ENCODE measurements at regions not wholly inside any gene's neighbourhood (a gene's known extent, or its start where the extent isn't known, plus 50 kb on each side); places are given as distances from the start of the nearest gene placed in this dataset.

DNA sequence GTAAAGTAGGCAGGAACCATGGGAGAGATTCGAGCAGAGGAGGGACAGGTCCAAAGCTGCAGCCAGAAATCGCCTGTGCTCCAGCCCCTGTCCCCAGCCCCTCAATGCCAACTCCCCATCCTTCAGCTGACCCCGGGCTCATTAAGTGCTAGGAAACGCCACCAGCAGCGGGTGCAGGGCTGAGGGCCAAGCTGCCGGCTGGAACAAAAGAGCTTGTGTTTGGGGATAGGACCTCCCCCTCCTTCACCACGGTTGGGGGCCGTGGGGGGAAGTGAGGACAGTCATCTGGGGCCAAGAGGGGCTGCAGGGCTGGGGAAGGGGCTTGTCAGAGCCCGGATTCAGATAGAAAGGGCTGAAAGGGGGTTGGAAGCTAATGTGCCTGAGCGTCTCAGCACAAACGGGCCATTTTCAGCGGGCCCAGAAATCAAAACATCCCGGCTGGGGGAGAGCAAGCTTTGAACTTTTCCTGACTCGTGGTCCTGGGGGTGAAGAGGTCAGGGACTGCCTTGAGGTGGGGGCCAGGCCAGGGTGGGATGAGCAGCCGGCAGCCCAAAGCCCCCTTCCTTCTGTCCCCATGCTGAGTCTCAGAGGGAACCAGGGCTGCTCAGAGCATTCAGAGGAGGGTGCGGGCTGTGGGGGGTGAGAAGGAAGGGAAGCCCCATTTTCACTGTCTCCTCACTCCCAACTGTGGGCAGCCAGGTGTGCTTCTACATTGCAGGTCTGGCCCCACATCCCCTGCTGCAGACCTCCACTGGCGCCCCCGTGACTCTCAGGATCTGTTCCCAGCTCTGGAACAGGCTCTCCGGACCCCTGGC is 69.4 kb upstream of the DAB2IP start:
- Histone ChIP-seq H4K20me1 (ENCODE audit: control insufficient read depth, insufficient read depth) (no peaks in the 10 kb centered on the region; the same call in 1 of the 2 replicates), H3K4me2 (ENCODE audit: control insufficient read depth, insufficient read depth) (no peak overlapping the region), H3K4me1 (ENCODE audit: control insufficient read depth, insufficient read depth, low read length) (no peaks in the 10 kb centered on the region), H3K9me3 (replicated peaks; ENCODE audit: control insufficient read depth, insufficient read depth, low read length) (no peaks in the 10 kb centered on the region), H3K27ac (ENCODE audit: control insufficient read depth, insufficient read depth) (no peak overlapping the region), H2AFZ (ENCODE audit: control insufficient read depth, low read depth, low read length) (no peak overlapping the region), H3K36me3 (ENCODE audit: control insufficient read depth in 2 of 2, insufficient read depth in 2 of 2, low read length in 1 of 2) (no peaks in the 10 kb centered on the region), H3K27me3 (replicated peaks in 1 of 2; ENCODE audit: control insufficient read depth in 2 of 2, insufficient read depth in 2 of 2, low read length in 1 of 2) (peaks cover 0 to 1% of the 10 kb centered on the region in 2 experiments; a peak in 1 of 4 replicates), H3K9ac (ENCODE audit: control insufficient read depth, insufficient read depth, low read length) (no peak overlapping the region), H3K4me3 (no peak overlapping the region), H3K79me2 (ENCODE audit: control insufficient read depth, insufficient read depth, low read length) (no peaks in the 10 kb centered on the region)
- DNase-seq (ENCODE audit: low read depth, low spot score) (no peak), ATAC-seq (no peak), FAIRE-seq (no peak)
- in situ Hi-C loops (cut with MboI) (no loop called here), intact Hi-C loops (cut with micrococcal nuclease; ENCODE audit: unreplicated experiment) (no loop called here)
- SMC1A ChIA-PET (ENCODE audit: uncharacterized antibody, unreplicated experiment) = no interaction called here
- 19% methylated on average over 19 of the region's 19 CpGs for WGBS (ENCODE audit: insufficient coverage, insufficient replicate concordance, low lambda C conversion rate, missing lambda C conversion rate)
- BruUV-seq (replicated peaks) = no TSS peak
- POLR2A ChIA-PET = no interaction called here
- RAD21 ChIA-PET (ENCODE audit: unreplicated experiment) = no interaction called here
- CTCF ChIA-PET = interaction anchor here (1.2 to 2.2 kb wide), 2 partner anchors 31 to 36 kb away, joined by 3 to 5 read pairs; no protein-coding TSS in a partner anchor
- TF ChIP-seq ZZZ3 (IDR thresholded peaks at IDR 0.05; ENCODE audit: control insufficient read depth, insufficient read length, low read depth) = no peak
- TF ChIP-seq CREM (IDR thresholded peaks at IDR 0.05; ENCODE audit: low read depth) = no peak
- TF ChIP-seq, protein P1, sequence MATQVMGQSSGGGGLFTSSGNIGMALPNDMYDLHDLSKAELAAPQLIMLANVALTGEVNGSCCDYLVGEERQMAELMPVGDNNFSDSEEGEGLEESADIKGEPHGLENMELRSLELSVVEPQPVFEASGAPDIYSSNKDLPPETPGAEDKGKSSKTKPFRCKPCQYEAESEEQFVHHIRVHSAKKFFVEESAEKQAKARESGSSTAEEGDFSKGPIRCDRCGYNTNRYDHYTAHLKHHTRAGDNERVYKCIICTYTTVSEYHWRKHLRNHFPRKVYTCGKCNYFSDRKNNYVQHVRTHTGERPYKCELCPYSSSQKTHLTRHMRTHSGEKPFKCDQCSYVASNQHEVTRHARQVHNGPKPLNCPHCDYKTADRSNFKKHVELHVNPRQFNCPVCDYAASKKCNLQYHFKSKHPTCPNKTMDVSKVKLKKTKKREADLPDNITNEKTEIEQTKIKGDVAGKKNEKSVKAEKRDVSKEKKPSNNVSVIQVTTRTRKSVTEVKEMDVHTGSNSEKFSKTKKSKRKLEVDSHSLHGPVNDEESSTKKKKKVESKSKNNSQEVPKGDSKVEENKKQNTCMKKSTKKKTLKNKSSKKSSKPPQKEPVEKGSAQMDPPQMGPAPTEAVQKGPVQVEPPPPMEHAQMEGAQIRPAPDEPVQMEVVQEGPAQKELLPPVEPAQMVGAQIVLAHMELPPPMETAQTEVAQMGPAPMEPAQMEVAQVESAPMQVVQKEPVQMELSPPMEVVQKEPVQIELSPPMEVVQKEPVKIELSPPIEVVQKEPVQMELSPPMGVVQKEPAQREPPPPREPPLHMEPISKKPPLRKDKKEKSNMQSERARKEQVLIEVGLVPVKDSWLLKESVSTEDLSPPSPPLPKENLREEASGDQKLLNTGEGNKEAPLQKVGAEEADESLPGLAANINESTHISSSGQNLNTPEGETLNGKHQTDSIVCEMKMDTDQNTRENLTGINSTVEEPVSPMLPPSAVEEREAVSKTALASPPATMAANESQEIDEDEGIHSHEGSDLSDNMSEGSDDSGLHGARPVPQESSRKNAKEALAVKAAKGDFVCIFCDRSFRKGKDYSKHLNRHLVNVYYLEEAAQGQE (IDR thresholded peaks at IDR 0.05; ENCODE audit: low read depth, low read length) = no peak
- no peak for TF ChIP-seq SIX5 (IDR thresholded peaks at IDR 0.05; ENCODE audit: low read depth, low read length, severe bottlenecking)
- TF ChIP-seq RAD21 (IDR thresholded peaks at IDR 0.05; ENCODE audit: insufficient read depth, low read depth, low read length) = no peak
- no peak for TF ChIP-seq IRF3 (IDR thresholded peaks at IDR 0.05)
- no peak for TF ChIP-seq NRF1 (conservative IDR thresholded peaks at IDR 0.05; ENCODE audit: low read depth, low read length)
- TF ChIP-seq ATF2 (IDR thresholded peaks at IDR 0.05; ENCODE audit: low read length) = no peak
